ENCODE measurements at regions not wholly inside any gene's neighbourhood (a gene's known extent, or its start where the extent isn't known, plus 50 kb on each side); places are given as distances from the start of the nearest gene placed in this dataset.

DNA sequence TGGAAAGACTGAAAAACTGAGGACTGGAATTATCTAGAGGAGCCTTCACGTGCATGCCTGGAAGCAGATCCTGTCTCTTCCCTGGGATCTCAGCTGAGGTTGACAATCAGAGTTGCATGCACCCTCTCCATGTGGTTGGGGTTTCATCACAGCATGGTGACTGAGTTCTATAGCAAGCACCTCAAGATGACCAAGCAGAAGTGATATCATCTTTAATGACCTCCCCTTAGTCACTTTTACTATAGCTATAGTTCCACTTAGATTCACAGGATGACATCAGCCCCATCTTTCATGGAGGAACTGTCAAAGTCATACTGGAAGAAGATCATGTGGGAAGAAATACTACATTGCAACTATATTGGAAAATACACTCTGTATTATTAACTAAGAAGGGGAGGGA is 105.8 kb upstream of the ATXN7L3B start:
- TF ChIP-seq, protein P1, sequence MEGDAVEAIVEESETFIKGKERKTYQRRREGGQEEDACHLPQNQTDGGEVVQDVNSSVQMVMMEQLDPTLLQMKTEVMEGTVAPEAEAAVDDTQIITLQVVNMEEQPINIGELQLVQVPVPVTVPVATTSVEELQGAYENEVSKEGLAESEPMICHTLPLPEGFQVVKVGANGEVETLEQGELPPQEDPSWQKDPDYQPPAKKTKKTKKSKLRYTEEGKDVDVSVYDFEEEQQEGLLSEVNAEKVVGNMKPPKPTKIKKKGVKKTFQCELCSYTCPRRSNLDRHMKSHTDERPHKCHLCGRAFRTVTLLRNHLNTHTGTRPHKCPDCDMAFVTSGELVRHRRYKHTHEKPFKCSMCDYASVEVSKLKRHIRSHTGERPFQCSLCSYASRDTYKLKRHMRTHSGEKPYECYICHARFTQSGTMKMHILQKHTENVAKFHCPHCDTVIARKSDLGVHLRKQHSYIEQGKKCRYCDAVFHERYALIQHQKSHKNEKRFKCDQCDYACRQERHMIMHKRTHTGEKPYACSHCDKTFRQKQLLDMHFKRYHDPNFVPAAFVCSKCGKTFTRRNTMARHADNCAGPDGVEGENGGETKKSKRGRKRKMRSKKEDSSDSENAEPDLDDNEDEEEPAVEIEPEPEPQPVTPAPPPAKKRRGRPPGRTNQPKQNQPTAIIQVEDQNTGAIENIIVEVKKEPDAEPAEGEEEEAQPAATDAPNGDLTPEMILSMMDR (IDR thresholded peaks at IDR 0.05) = no peak
- TF ChIP-seq EZH2 (IDR thresholded peaks at IDR 0.05; ENCODE audit: borderline replicate concordance, insufficient read depth, low read depth, low read length, poor library complexity, severe bottlenecking) = no peak

Data from B cell (primary cell).